ENCODE measurements at regions not wholly inside any gene's neighbourhood (a gene's known extent, or its start where the extent isn't known, plus 50 kb on each side); places are given as distances from the start of the nearest gene placed in this dataset.

- no peak overlapping the region for H3K4me3 ChIP-seq
- intact Hi-C loops (cut with micrococcal nuclease; ENCODE audit: unreplicated experiment), result no loop called here
- no peak for DNase-seq
- no peak for TF ChIP-seq CTCF (conservative IDR thresholded peaks at IDR 0.05)
- no peak for TF ChIP-seq EZH2 (IDR thresholded peaks at IDR 0.05; ENCODE audit: low read depth)
- no TSS peak for BruUV-seq (replicated peaks)
- no peaks in the 10 kb centered on the region for H4K20me1 ChIP-seq (ENCODE audit: insufficient read depth)
- no peak overlapping the region for H3K4me2 ChIP-seq
- no peaks in the 10 kb centered on the region for H3K9me3 ChIP-seq (ENCODE audit: insufficient read depth, low read depth)
- H3K79me2 ChIP-seq (ENCODE audit: low read depth), result no peaks in the 10 kb centered on the region
- no peaks in the 10 kb centered on the region for H3K9me2 ChIP-seq (ENCODE audit: insufficient read depth)
- no peak overlapping the region for H3K27ac ChIP-seq
- ChIA-PET CTCF (no interaction called here), POLR2A (ENCODE audit: unreplicated experiment) (interaction anchor here (0.6 kb wide), 1 partner anchor 11 kb away, joined by 4 read pairs; no protein-coding TSS in a partner anchor)
- no peaks in the 10 kb centered on the region for H3K27me3 ChIP-seq (ENCODE audit: insufficient read depth, low read depth)
- H3K36me3 ChIP-seq (ENCODE audit: low read depth), result no peaks in the 10 kb centered on the region
- H3K4me1 ChIP-seq (replicated peaks; ENCODE audit: insufficient read depth), result no peaks in the 10 kb centered on the region
- no peak overlapping the region for H2AFZ ChIP-seq
- H3F3A ChIP-seq (ENCODE audit: insufficient read depth, low read depth), result no peaks in the 10 kb centered on the region
Observed at GRCh38 chr1:22218618-22219250, 75.8 kb upstream of the WNT4 start.

GRCh38 chr1:22221233-22221780 is 78.4 kb upstream of the WNT4 start:
- ChIA-PET CTCF (no interaction called here), POLR2A (ENCODE audit: unreplicated experiment) (no interaction called here)
- Histone ChIP-seq H3K9me2 (ENCODE audit: insufficient read depth) (no peaks in the 10 kb centered on the region), H3K4me2 (no peak overlapping the region), H3K27me3 (ENCODE audit: insufficient read depth, low read depth) (no peaks in the 10 kb centered on the region), H3F3A (ENCODE audit: insufficient read depth, low read depth) (no peaks in the 10 kb centered on the region), H3K9me3 (ENCODE audit: insufficient read depth, low read depth) (no peaks in the 10 kb centered on the region), H3K4me1 (replicated peaks; ENCODE audit: insufficient read depth) (no peaks in the 10 kb centered on the region), H3K79me2 (ENCODE audit: low read depth) (no peaks in the 10 kb centered on the region), H2AFZ (no peak overlapping the region), H3K36me3 (ENCODE audit: low read depth) (no peaks in the 10 kb centered on the region), H4K20me1 (ENCODE audit: insufficient read depth) (no peaks in the 10 kb centered on the region), H3K27ac (no peak overlapping the region), H3K4me3 (no peak overlapping the region)
- BruUV-seq (replicated peaks), result no TSS peak
- TF ChIP-seq EZH2 (IDR thresholded peaks at IDR 0.05; ENCODE audit: low read depth), result no peak
- TF ChIP-seq CTCF (conservative IDR thresholded peaks at IDR 0.05), result no peak
- intact Hi-C loops (cut with micrococcal nuclease; ENCODE audit: unreplicated experiment), result no loop called here
- no peak for DNase-seq

GRCh38 chr1:22222723-22223122 is 79.8 kb upstream of the WNT4 start:
- no peaks in the 10 kb centered on the region for H3K36me3 ChIP-seq (ENCODE audit: low read depth)
- no peak overlapping the region for H3K4me2 ChIP-seq
- H3K4me3 ChIP-seq, result no peak overlapping the region
- DNase-seq, result no peak
- no peaks in the 10 kb centered on the region for H3K9me2 ChIP-seq (ENCODE audit: insufficient read depth)
- H3K4me1 ChIP-seq (replicated peaks; ENCODE audit: insufficient read depth), result no peaks in the 10 kb centered on the region
- no peak for TF ChIP-seq EZH2 (IDR thresholded peaks at IDR 0.05; ENCODE audit: low read depth)
- no peak for TF ChIP-seq CTCF (conservative IDR thresholded peaks at IDR 0.05)
- H2AFZ ChIP-seq, result no peak overlapping the region
- no TSS peak for BruUV-seq (replicated peaks)
- intact Hi-C loops (cut with micrococcal nuclease; ENCODE audit: unreplicated experiment), result no loop called here
- no peaks in the 10 kb centered on the region for H3F3A ChIP-seq (ENCODE audit: insufficient read depth, low read depth)
- ChIA-PET POLR2A (ENCODE audit: unreplicated experiment) (no interaction called here), CTCF (no interaction called here)
- H3K9me3 ChIP-seq (ENCODE audit: insufficient read depth, low read depth), result no peaks in the 10 kb centered on the region
- no peak overlapping the region for H3K27ac ChIP-seq
- H3K27me3 ChIP-seq (ENCODE audit: insufficient read depth, low read depth), result no peaks in the 10 kb centered on the region
- no peaks in the 10 kb centered on the region for H4K20me1 ChIP-seq (ENCODE audit: insufficient read depth)
- H3K79me2 ChIP-seq (ENCODE audit: low read depth), result no peaks in the 10 kb centered on the region

All from PC-9 (cell line).